NCI-H146 (cell line): ENCODE measurements at regions not wholly inside any gene's neighbourhood (a gene's known extent, or its start where the extent isn't known, plus 50 kb on each side); places are given as distances from the start of the nearest gene placed in this dataset.

Source experiments
- DNase-seq: peaks from one replicate; lab custom pipeline; 2025; lab: John Stamatoyannopoulos, UW

- no peak for DNase-seq
Measured at GRCh38 chr3:25292036-25292435, 136.0 kb upstream of the RARB start.

GRCh38 chr3:25292595-25292994, 135.5 kb upstream of the RARB start:
- no peak for DNase-seq

- DNase-seq, result no peak
Measured at GRCh38 chr3:25293736-25294135, 134.3 kb upstream of the RARB start.

- no peak for DNase-seq
Measured at GRCh38 chr3:25294169-25294805, 133.8 kb upstream of the RARB start.

- no peak for DNase-seq
Measured at GRCh38 chr3:25297667-25298585, 130.1 kb upstream of the RARB start.

GRCh38 chr3:25300141-25300540, 127.9 kb upstream of the RARB start:
- no peak for DNase-seq

- DNase-seq, result no peak
Measured at GRCh38 chr3:25304916-25305315, 123.1 kb upstream of the RARB start.

- DNase-seq, result no peak
Measured at GRCh38 chr3:25306066-25306465, 122.0 kb upstream of the RARB start.

- no peak for DNase-seq
Measured at GRCh38 chr3:25306705-25307104, 121.4 kb upstream of the RARB start.

GRCh38 chr3:25313286-25313685, 114.8 kb upstream of the RARB start:
- no peak for DNase-seq

GRCh38 chr3:25324954-25325655, 103.0 kb upstream of the RARB start:
- no peak for DNase-seq

GRCh38 chr3:25335356-25335755, 92.7 kb upstream of the RARB start:
- no peak for DNase-seq

GRCh38 chr3:25338158-25338725, 89.8 kb upstream of the RARB start:
- no peak for DNase-seq

GRCh38 chr3:25339225-25339624, 88.8 kb upstream of the RARB start:
- DNase-seq, result no peak

GRCh38 chr3:25344670-25345069, 83.4 kb upstream of the RARB start:
- DNase-seq, result no peak

GRCh38 chr3:25349095-25349494, 79.0 kb upstream of the RARB start:
- DNase-seq, result no peak

- no peak for DNase-seq
Measured at GRCh38 chr3:25349828-25350724, 78.0 kb upstream of the RARB start.

- DNase-seq, result no peak
Measured at GRCh38 chr3:25350725-25351114, 77.3 kb upstream of the RARB start.

GRCh38 chr3:25354071-25354470, 74.0 kb upstream of the RARB start:
- DNase-seq, result no peak

- no peak for DNase-seq
Measured at GRCh38 chr3:25355034-25355885, 72.8 kb upstream of the RARB start.

GRCh38 chr3:25355998-25356397, 72.1 kb upstream of the RARB start:
- no peak for DNase-seq
